Calu3 (cell line): ENCODE measurements at regions not wholly inside any gene's neighbourhood (a gene's known extent, or its start where the extent isn't known, plus 50 kb on each side); places are given as distances from the start of the nearest gene placed in this dataset.

ENCODE experiments used
- BruUV-seq: library from RNA; stranded (reverse); fragments of 400-500 nt; replicated peaks from 2 replicates; lab custom pipeline; 2021; lab: Mats Ljungman, UMichigan
- CTCF ChIA-PET: fragments of 300-600 bp; sonication (Branson Sonifier 250); formaldehyde crosslinking; loops from one replicate; lab custom pipeline; 2022; ENCODE audit warnings: antibody characterized with exemption; lab: Charles Lee
- DNase-seq: peaks from one replicate; pipeline ENCODE4 v3.0.0; 2022
- H3K27ac Mint-ChIP-seq: one replicate; pipeline ENCODE4 v1.8.0; 2022; ENCODE audit warnings: mixed read lengths; ENCODE audit not compliant: unreplicated experiment
- H3K27me3 Mint-ChIP-seq: one replicate; pipeline ENCODE4 v1.8.0; 2022; ENCODE audit warnings: mixed read lengths; ENCODE audit not compliant: unreplicated experiment
- H3K36me3 Mint-ChIP-seq: one replicate; pipeline ENCODE4 v1.8.0; 2022; ENCODE audit warnings: mild to moderate bottlenecking, moderate library complexity, mixed read lengths; ENCODE audit not compliant: insufficient read depth, unreplicated experiment
- H3K4me1 Mint-ChIP-seq: one replicate; pipeline ENCODE4 v1.8.0; 2022; ENCODE audit warnings: mild to moderate bottlenecking, low read depth, mixed read lengths; ENCODE audit not compliant: unreplicated experiment
- H3K4me3 Mint-ChIP-seq: one replicate; pipeline ENCODE4 v1.8.0; 2022; ENCODE audit warnings: mild to moderate bottlenecking, low read depth, moderate library complexity, mixed read lengths; ENCODE audit not compliant: unreplicated experiment
- H3K9me3 Mint-ChIP-seq: one replicate; pipeline ENCODE4 v1.8.0; 2022; ENCODE audit warnings: low read depth, mixed read lengths; ENCODE audit not compliant: unreplicated experiment
- CTCF ChIP-seq: fragments of 200-600 bp; IDR thresholded peaks from one replicate; pipeline ENCODE4 v1.8.0; 2022; ENCODE audit warnings: antibody characterized with exemption; ENCODE audit not compliant: unreplicated experiment
- intact Hi-C: fragments of 100-400 bp; cut with micrococcal nuclease; formaldehyde crosslinking; loops from one replicate; pipeline ENCODE4 v1.10.0; 2022; ENCODE audit not compliant: unreplicated experiment

- Mint-ChIP-seq H3K4me1 (no peaks in the 10 kb centered on the region), H3K9me3 (no peaks in the 10 kb centered on the region), H3K27ac (no peak overlapping the region), H3K27me3 (no peaks in the 10 kb centered on the region), H3K36me3 (no peaks in the 10 kb centered on the region), H3K4me3 (no peak overlapping the region)
- no peak for DNase-seq
- intact Hi-C loops: loop anchor here (10.0 kb wide), 1 partner anchor 372 kb away; no protein-coding TSS in a partner anchor
- no TSS peak for BruUV-seq
- CTCF ChIA-PET: no interaction called here
- TF ChIP-seq CTCF: no peak
Observed at GRCh38 chr9:85112391-85112790, 442.9 kb downstream of the NTRK2 start.

GRCh38 chr9:85108746-85109145 lies 439.2 kb downstream of the NTRK2 start:
- Mint-ChIP-seq H3K4me1 (no peaks in the 10 kb centered on the region), H3K9me3 (no peaks in the 10 kb centered on the region), H3K36me3 (no peaks in the 10 kb centered on the region), H3K4me3 (no peak overlapping the region), H3K27me3 (no peaks in the 10 kb centered on the region), H3K27ac (no peak overlapping the region)
- CTCF ChIA-PET: no interaction called here
- no peak for TF ChIP-seq CTCF
- intact Hi-C loops: no loop called here
- no peak for DNase-seq
- BruUV-seq: no TSS peak

GRCh38 chr9:85108229-85108628 lies 438.7 kb downstream of the NTRK2 start:
- H3K36me3 Mint-ChIP-seq: no peaks in the 10 kb centered on the region
- no peaks in the 10 kb centered on the region for H3K9me3 Mint-ChIP-seq
- no peak for TF ChIP-seq CTCF
- H3K27me3 Mint-ChIP-seq: no peaks in the 10 kb centered on the region
- BruUV-seq: no TSS peak
- CTCF ChIA-PET: no interaction called here
- no peak for DNase-seq
- H3K4me1 Mint-ChIP-seq: no peaks in the 10 kb centered on the region
- H3K27ac Mint-ChIP-seq: no peak overlapping the region
- no peak overlapping the region for H3K4me3 Mint-ChIP-seq
- intact Hi-C loops: no loop called here

- Mint-ChIP-seq H3K27me3 (no peaks in the 10 kb centered on the region), H3K36me3 (no peaks in the 10 kb centered on the region), H3K4me1 (peaks cover 9% of the 10 kb centered on the region), H3K4me3 (no peak overlapping the region), H3K9me3 (no peaks in the 10 kb centered on the region), H3K27ac (no peak overlapping the region)
- CTCF ChIA-PET: no interaction called here
- DNase-seq: no peak
- no peak for TF ChIP-seq CTCF
- intact Hi-C loops: no loop called here
- no TSS peak for BruUV-seq
Observed at GRCh38 chr9:85089188-85089969, 419.9 kb downstream of the NTRK2 start.
